Psoas muscle (tissue), 7 donors: ENCODE measurements at regions not wholly inside any gene's neighbourhood (a gene's known extent, or its start where the extent isn't known, plus 50 kb on each side); places are given as distances from the start of the nearest gene placed in this dataset.
"Not testable (repeated sequence)": the region's sequence is repeated elsewhere in the genome, so short reads cannot be mapped to it uniquely, and the experiment has no call there.

Source experiments
- ATAC-seq, 4 donors: fragments of 200-7000 bp; cut with Tn5 transposase; one replicate each; pipeline ENCODE4 v1.9.1; 2020; ENCODE audit warnings: moderate library complexity in 3 of 4, mild to moderate bottlenecking in 2 of 4
- DNase-seq, 2 donors: peaks; one replicate each; pipeline ENCODE4 v3.0.0-alpha.2; 2020
- H3K27ac ChIP-seq: fragments of 200-600 bp; one replicate; pipeline ENCODE4 v1.8.0; 2022
- H3K27me3 ChIP-seq, 3 donors: fragments of 200-600 bp in 1 of 3; one replicate each; pipeline versions ENCODE4 v1.6.1 to v1.8.0; 2013 to 2022; ENCODE audit warnings: low read length in 2 of 3, mild to moderate bottlenecking in 2 of 3, moderate library complexity in 1 of 3; ENCODE audit not compliant: insufficient read depth in 3 of 3
- H3K36me3 ChIP-seq, 2 donors: fragments of 200-600 bp in 1 of 2; one replicate each; pipeline versions ENCODE4 v1.6.1 to v1.8.0; 2013 to 2022; ENCODE audit warnings: low read depth in 1 of 2, mild to moderate bottlenecking in 1 of 2, moderate library complexity in 1 of 2; ENCODE audit not compliant: insufficient read depth in 1 of 2
- H3K4me1 ChIP-seq: fragments of 200-600 bp; one replicate; pipeline ENCODE4 v1.8.0; 2022
- H3K4me3 ChIP-seq: fragments of 200-600 bp; one replicate; pipeline ENCODE4 v1.8.0; 2022; ENCODE audit warnings: mild to moderate bottlenecking
- H3K9me3 ChIP-seq: fragments of 200-600 bp; one replicate; pipeline ENCODE4 v1.8.0; 2022
- CTCF ChIP-seq: fragments of 200-600 bp; IDR thresholded peaks from one replicate; pipeline ENCODE4 v1.8.0; 2022; ENCODE audit warnings: antibody characterized with exemption
- WGBS, 3 donors: extraction: QIAGEN DNeasy Blood & Tissue Kit; methylation state at CpG; one replicate each; pipeline versions ENCODE4 v1.1.6 to v1.1.7; 2013; 5-methylcytosine and 5-hydroxymethylcytosine counted together
- intact Hi-C, 2 donors: fragments of 100-400 bp; cut with DNase I; formaldehyde crosslinking; loops; one replicate each; pipeline versions ENCODE4 v1.11.0 to v1.14.2; 2022
- donor health status: healthy with polysubstance abuse.
- donor health status: DM: no; HTN: no; CAD: no; lungs with moderate emphysema.
- donor health status: Bipolar disorder and iron deficiency.
- donor health status: healthy.
- donor health status: DM: yes; HTN: yes; CAD: no.
- donor health status: DM: no; HTN: no; CAD: no.
- donor health status: DM: yes; HTN: yes; CAD: no.

DNA sequence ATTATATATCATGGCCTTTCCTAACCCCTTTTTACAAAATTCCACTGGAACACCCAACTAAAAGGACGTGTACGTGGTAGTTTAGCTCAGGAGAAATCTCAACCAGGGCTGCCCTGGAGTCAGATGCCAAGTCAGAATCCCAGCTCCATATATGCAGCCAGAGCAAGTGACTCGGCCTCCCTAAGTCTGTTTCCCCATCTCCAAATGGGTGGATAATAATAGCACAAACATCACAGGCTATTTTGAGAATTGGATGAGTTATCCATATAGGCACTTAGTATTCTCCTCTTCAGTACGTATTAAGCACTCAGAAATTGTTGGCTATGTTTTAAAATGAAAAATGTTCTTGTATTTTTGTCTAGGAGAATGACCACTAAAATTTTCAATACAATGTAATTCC is 481.5 kb downstream of the CD109 start:
- ATAC-seq (no peak), DNase-seq (peak in 1 of 2 donors; percentile 6)
- 65 to 72% (median 67%) methylated on average over 4 of the region's 4 CpGs for WGBS, 3 donors
- intact Hi-C loops, result no loop called here
- Histone ChIP-seq H3K36me3 (no peaks in the 10 kb centered on the region), H3K4me1 (no peaks in the 10 kb centered on the region), H3K9me3 (no peaks in the 10 kb centered on the region), H3K27ac (no peak overlapping the region), H3K27me3 (no peaks in the 10 kb centered on the region), H3K4me3 (no peak overlapping the region)
- TF ChIP-seq CTCF, result no peak

DNA sequence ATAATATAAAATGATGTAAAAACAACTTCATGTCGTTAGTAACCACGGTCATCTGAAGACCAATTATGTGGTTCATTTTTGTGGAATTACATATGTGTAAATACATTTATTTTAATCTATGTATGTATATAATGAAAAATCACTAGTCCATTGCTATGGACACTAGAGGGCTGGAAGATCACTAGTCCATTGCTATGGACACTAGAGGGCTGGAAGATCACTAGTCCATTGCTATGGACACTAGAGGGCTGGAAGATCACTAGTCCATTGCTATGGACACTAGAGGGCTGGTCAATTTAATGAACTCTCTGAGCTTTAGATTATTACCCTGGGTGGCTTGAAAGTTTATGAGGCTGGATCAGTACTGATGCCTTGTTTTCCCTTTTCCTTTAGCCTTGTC is 474.5 kb downstream of the CD109 start:
- H3K4me3 ChIP-seq, DNase-seq, H3K4me1 ChIP-seq, intact Hi-C loops, H3K36me3 ChIP-seq, H3K27ac ChIP-seq, ATAC-seq, H3K27me3 ChIP-seq, H3K9me3 ChIP-seq: not testable (repeated sequence)
- WGBS, 3 donors, result 92 to 95% (median 94%) methylated on average over 2 of the region's 2 CpGs

GRCh38 chr6:74170118-74170517 is 474.1 kb downstream of the CD109 start:
- Histone ChIP-seq H3K4me3 (no peak overlapping the region), H3K27me3 (no peaks in the 10 kb centered on the region), H3K4me1 (no peaks in the 10 kb centered on the region), H3K27ac (no peak overlapping the region), H3K36me3 (no peaks in the 10 kb centered on the region), H3K9me3 (no peaks in the 10 kb centered on the region)
- no peak for TF ChIP-seq CTCF
- WGBS, 3 donors, result 63 to 83% (median 64%) methylated on average over 2 of the region's 2 CpGs
- intact Hi-C loops, result no loop called here
- DNase-seq (no peak), ATAC-seq (no peak)

- 5 to 34% (median 14%) methylated on average over 1 of the region's 1 CpG for WGBS, 3 donors
- TF ChIP-seq CTCF, result no peak
- Histone ChIP-seq H3K9me3 (no peaks in the 10 kb centered on the region), H3K4me1 (no peaks in the 10 kb centered on the region), H3K27ac (no peak overlapping the region), H3K36me3 (no peaks in the 10 kb centered on the region), H3K27me3 (no peaks in the 10 kb centered on the region), H3K4me3 (no peak overlapping the region)
- intact Hi-C loops, result no loop called here
- no peak for ATAC-seq
- DNase-seq, result no peak
Observed at GRCh38 chr6:74167976-74168375, 472.0 kb downstream of the CD109 start.

- no peak for DNase-seq
- TF ChIP-seq CTCF, result no peak
- H3K27ac ChIP-seq, result no peak overlapping the region
- no peaks in the 10 kb centered on the region for H3K27me3 ChIP-seq
- no peak overlapping the region for H3K4me3 ChIP-seq
- 23 to 53% (median 44%) methylated on average over 1 of the region's 1 CpG for WGBS, 3 donors
- intact Hi-C loops, result no loop called here
- no peaks in the 10 kb centered on the region for H3K36me3 ChIP-seq
- no peaks in the 10 kb centered on the region for H3K9me3 ChIP-seq
- H3K4me1 ChIP-seq, result no peaks in the 10 kb centered on the region
- ATAC-seq, result no peak
Observed at GRCh38 chr6:74167511-74167910, 471.5 kb downstream of the CD109 start.
